ENCODE measurements at regions not wholly inside any gene's neighbourhood (a gene's known extent, or its start where the extent isn't known, plus 50 kb on each side); places are given as distances from the start of the nearest gene placed in this dataset.
A peak's percentile ranks its signal among the peaks of the same experiment; 100 is the strongest.

DNA sequence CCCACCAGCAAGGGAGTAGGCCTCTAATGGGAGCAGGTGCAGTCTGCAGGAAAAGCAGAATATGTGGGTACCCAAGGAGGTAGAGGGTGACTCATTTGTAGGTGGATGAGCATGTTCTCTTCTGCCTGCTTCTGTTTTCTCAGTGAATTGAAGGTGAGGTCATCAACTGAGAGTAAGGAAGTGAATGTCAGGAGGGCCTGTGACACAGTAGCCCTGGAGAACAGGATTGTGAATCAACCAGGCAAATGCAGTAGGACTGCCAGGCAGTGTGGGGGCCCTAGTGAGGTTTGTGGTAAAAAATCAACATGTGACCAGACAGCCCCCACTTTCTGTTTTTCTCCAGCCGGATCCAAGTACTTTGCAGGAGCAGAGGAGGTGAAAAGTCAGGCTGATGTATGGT, 150.5 kb upstream of the SOX9 start:
- no peak overlapping the region for H3K27ac ChIP-seq (replicated peaks)
- intact Hi-C loops (cut with micrococcal nuclease), result no loop called here
- no peaks in the 10 kb centered on the region for H3K27me3 ChIP-seq (ENCODE audit: low read depth)
- H3K4me3 ChIP-seq, result no peak overlapping the region
- TF ChIP-seq CTCF (IDR thresholded peaks at IDR 0.05; ENCODE audit: borderline replicate concordance), result no peak
- H3K9me3 ChIP-seq (replicated peaks), result no peaks in the 10 kb centered on the region
- peaks cover 10% of the 10 kb centered on the region for H3K4me1 ChIP-seq
- no peak for DNase-seq
- no peaks in the 10 kb centered on the region for H3K36me3 ChIP-seq

DNA sequence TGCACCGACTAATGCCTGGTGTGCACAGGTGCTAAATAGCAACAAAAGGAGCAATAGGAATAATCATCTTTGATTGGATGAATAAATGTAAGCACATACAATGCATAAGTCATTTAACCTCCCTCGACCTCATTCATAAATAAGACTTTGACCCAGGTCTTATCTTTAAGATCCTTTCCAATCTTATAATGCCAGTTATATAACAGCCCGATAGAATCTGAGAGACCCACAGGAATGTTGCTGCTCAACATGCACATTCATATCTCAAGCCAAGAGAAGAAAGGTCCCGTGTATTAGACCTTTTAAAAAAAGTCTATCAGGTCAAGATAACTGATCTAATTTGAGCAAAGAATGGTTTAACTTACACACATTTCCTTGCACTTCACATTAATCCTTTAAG, 146.8 kb upstream of the SOX9 start:
- H3K4me3 ChIP-seq, result no peak overlapping the region
- no peak for DNase-seq
- no peaks in the 10 kb centered on the region for H3K27me3 ChIP-seq (ENCODE audit: low read depth)
- intact Hi-C loops (cut with micrococcal nuclease), result no loop called here
- peaks cover 5% of the 10 kb centered on the region for H3K9me3 ChIP-seq (replicated peaks)
- H3K27ac ChIP-seq (replicated peaks), result no peak overlapping the region
- no peaks in the 10 kb centered on the region for H3K36me3 ChIP-seq
- no peak for TF ChIP-seq CTCF (IDR thresholded peaks at IDR 0.05; ENCODE audit: borderline replicate concordance)
- H3K4me1 ChIP-seq, result peaks cover 5% of the 10 kb centered on the region

GRCh38 chr17:71975331-71975801, 145.5 kb upstream of the SOX9 start:
- no peaks in the 10 kb centered on the region for H3K36me3 ChIP-seq
- intact Hi-C loops (cut with micrococcal nuclease), result no loop called here
- H3K4me3 ChIP-seq, result peak overlapping the region; percentile 54
- H3K27ac ChIP-seq (replicated peaks), result peak overlapping the region; percentile 77
- no peaks in the 10 kb centered on the region for H3K27me3 ChIP-seq (ENCODE audit: low read depth)
- peak; percentile 73 for DNase-seq
- peaks cover 5% of the 10 kb centered on the region for H3K4me1 ChIP-seq
- no peak for TF ChIP-seq CTCF (IDR thresholded peaks at IDR 0.05; ENCODE audit: borderline replicate concordance)
- H3K9me3 ChIP-seq (replicated peaks), result peaks cover 6% of the 10 kb centered on the region

- Histone ChIP-seq H3K36me3 (no peaks in the 10 kb centered on the region), H3K27me3 (ENCODE audit: low read depth) (no peaks in the 10 kb centered on the region), H3K4me3 (peak overlapping the region; percentile 54), H3K4me1 (peaks cover 5% of the 10 kb centered on the region), H3K9me3 (replicated peaks) (peaks cover 6% of the 10 kb centered on the region), H3K27ac (replicated peaks) (peak overlapping the region; percentile 59)
- TF ChIP-seq CTCF (IDR thresholded peaks at IDR 0.05; ENCODE audit: borderline replicate concordance), result no peak
- intact Hi-C loops (cut with micrococcal nuclease), result no loop called here
- DNase-seq, result peak; percentile 80
Measured at GRCh38 chr17:71976011-71976649, 144.7 kb upstream of the SOX9 start.

- no peak overlapping the region for H3K4me3 ChIP-seq
- H3K27me3 ChIP-seq (ENCODE audit: low read depth), result no peaks in the 10 kb centered on the region
- H3K36me3 ChIP-seq, result no peaks in the 10 kb centered on the region
- no peak for DNase-seq
- H3K9me3 ChIP-seq (replicated peaks), result peaks cover 6% of the 10 kb centered on the region
- intact Hi-C loops (cut with micrococcal nuclease), result no loop called here
- peaks cover 5% of the 10 kb centered on the region for H3K4me1 ChIP-seq
- no peak overlapping the region for H3K27ac ChIP-seq (replicated peaks)
- TF ChIP-seq CTCF (IDR thresholded peaks at IDR 0.05; ENCODE audit: borderline replicate concordance), result no peak
Measured at GRCh38 chr17:71978435-71978834, 142.4 kb upstream of the SOX9 start.
